GM23248 (cell line): ENCODE measurements at regions not wholly inside any gene's neighbourhood (a gene's known extent, or its start where the extent isn't known, plus 50 kb on each side); places are given as distances from the start of the nearest gene placed in this dataset.

Source experiments
- DNase-seq: peaks from one replicate; pipeline ENCODE4 v3.0.0-alpha.2; 2015
- H2AFZ ChIP-seq: fragments of 200-600 bp; sonication (generic); 2 replicates; pipeline ENCODE4 v1.6.1; 2016; ENCODE audit warnings: antibody characterized with exemption
- H3F3A ChIP-seq: fragments of 200-600 bp; sonication (generic); 2 replicates; pipeline ENCODE4 v1.6.1; 2016; ENCODE audit warnings: mild to moderate bottlenecking, antibody characterized with exemption, mixed run types; ENCODE audit not compliant: insufficient read depth
- H3K27ac ChIP-seq: fragments of 200-600 bp; sonication (generic); 2 replicates; pipeline ENCODE4 v1.5.1; 2016; ENCODE audit warnings: mild to moderate bottlenecking
- H3K27me3 ChIP-seq: fragments of 200-600 bp; sonication (generic); replicated peaks from 2 replicates; pipeline ENCODE4 v1.6.1; 2016; ENCODE audit warnings: mild to moderate bottlenecking; ENCODE audit not compliant: insufficient read depth
- H3K36me3 ChIP-seq: fragments of 200-600 bp; sonication (generic); 2 replicates; pipeline ENCODE4 v1.6.1; 2016; ENCODE audit warnings: low read depth, mild to moderate bottlenecking
- H3K4me1 ChIP-seq: fragments of 200-600 bp; sonication (generic); 2 replicates; pipeline ENCODE4 v1.6.1; 2016; ENCODE audit warnings: mild to moderate bottlenecking; ENCODE audit not compliant: insufficient read depth
- H3K4me2 ChIP-seq: fragments of 200-600 bp; sonication (generic); one replicate; pipeline ENCODE4 v1.6.1; 2016; ENCODE audit warnings: mild to moderate bottlenecking; ENCODE audit not compliant: unreplicated experiment
- H3K4me3 ChIP-seq: fragments of 200-600 bp; sonication (generic); 2 replicates; pipeline ENCODE4 v1.5.1; 2016; ENCODE audit warnings: mild to moderate bottlenecking
- H3K79me2 ChIP-seq: fragments of 200-600 bp; sonication (generic); 2 replicates; pipeline ENCODE4 v1.6.1; 2016; ENCODE audit warnings: mild to moderate bottlenecking; ENCODE audit not compliant: insufficient read depth
- H3K9ac ChIP-seq: fragments of 200-600 bp; sonication (generic); 2 replicates; pipeline ENCODE4 v1.6.1; 2016; ENCODE audit warnings: mild to moderate bottlenecking
- H3K9me2 ChIP-seq: fragments of 200-600 bp; sonication (generic); 2 replicates; pipeline ENCODE4 v1.6.1; 2016; ENCODE audit warnings: mixed run types, mild to moderate bottlenecking, moderate library complexity; ENCODE audit not compliant: insufficient read depth
- H3K9me3 ChIP-seq: fragments of 200-600 bp; sonication (generic); one replicate; pipeline ENCODE4 v1.6.1; 2017; ENCODE audit warnings: low read depth
- H4K20me1 ChIP-seq: fragments of 200-600 bp; sonication (generic); 2 replicates; pipeline ENCODE4 v1.6.0; 2016; ENCODE audit not compliant: insufficient read depth
- EZH2 ChIP-seq: fragments of 200-600 bp; sonication (generic); IDR thresholded peaks from 2 replicates; pipeline ENCODE4 v1.6.1; 2018; ENCODE audit warnings: antibody characterized with exemption, mild to moderate bottlenecking; ENCODE audit not compliant: insufficient read depth, poor library complexity, severe bottlenecking
- EZH2phosphoT487 ChIP-seq: fragments of 200-600 bp; sonication (generic); IDR thresholded peaks from 2 replicates; pipeline ENCODE4 v1.6.1; 2018; ENCODE audit warnings: antibody characterized with exemption, moderate library complexity, mild to moderate bottlenecking, low read depth; ENCODE audit not compliant: insufficient read depth
- WGBS, 2 experiments: methylation state at CpG; one replicate each; pipeline ENCODE4 v1.1.6; 2015 to 2017; ENCODE audit warnings: low lambda C conversion rate in 2 of 2, low coverage in 1 of 2; ENCODE audit errors: missing lambda C conversion rate in 2 of 2; 5-methylcytosine and 5-hydroxymethylcytosine counted together
- in situ Hi-C: fragments of 300-500 bp; cut with MboI; formaldehyde crosslinking; loops from 2 replicates; pipeline ENCODE4 v1.15.0; 2020

DNA sequence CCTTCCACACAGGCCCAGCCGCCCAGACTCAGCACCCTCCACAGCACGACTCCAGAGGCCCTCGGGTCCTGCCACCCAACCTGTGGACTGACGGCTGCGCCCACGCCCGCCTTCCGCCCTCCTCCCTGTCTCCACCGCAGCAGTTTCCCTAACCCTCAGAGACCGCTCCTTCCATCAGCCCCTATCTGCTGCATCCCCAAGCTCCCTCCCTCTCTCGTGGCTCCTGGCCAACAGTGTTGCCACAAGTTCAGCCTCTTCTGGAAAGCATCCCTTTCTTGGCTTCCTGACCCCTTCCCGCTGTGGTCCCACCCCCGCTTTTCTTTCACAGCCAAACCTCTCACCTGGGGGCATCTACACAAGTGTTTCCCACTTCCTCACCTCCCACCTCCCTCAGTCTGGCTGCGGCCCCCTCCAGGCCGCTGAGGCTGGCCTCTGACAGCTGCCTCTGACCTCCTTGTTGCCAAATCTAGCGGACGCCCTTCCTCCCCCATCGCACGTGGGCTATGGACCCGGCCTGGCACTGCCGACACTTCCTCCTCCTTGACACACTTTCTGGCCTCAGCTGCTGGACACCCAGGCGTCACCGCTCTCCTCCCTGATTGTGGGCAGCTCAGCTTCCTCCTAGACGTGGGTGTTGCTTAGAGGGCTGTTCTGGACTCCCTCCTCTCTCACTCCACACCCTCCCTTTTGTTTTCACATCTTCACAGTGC is 168.8 kb upstream of the TLE3 start:
- 84 to 89% methylated on average over 23 to 24 of the region's 24 CpGs for whole genome bisulfite sequencing, 2 experiments
- Histone ChIP-seq H3K4me2 (no peak overlapping the region), H3K36me3 (no peaks in the 10 kb centered on the region), H3K9me2 (no peaks in the 10 kb centered on the region), H3K4me3 (no peak overlapping the region), H3F3A (peaks cover 15% of the 10 kb centered on the region), H3K4me1 (peaks cover 7% of the 10 kb centered on the region), H2AFZ (no peak overlapping the region), H3K27ac (no peak overlapping the region), H3K9me3 (no peaks in the 10 kb centered on the region), H4K20me1 (no peaks in the 10 kb centered on the region), H3K79me2 (no peaks in the 10 kb centered on the region), H3K27me3 (no peaks in the 10 kb centered on the region), H3K9ac (no peak overlapping the region)
- TF ChIP-seq EZH2: no peak
- TF ChIP-seq EZH2phosphoT487: no peak
- in situ Hi-C loops: no loop called here
- DNase-seq: no peak

DNA sequence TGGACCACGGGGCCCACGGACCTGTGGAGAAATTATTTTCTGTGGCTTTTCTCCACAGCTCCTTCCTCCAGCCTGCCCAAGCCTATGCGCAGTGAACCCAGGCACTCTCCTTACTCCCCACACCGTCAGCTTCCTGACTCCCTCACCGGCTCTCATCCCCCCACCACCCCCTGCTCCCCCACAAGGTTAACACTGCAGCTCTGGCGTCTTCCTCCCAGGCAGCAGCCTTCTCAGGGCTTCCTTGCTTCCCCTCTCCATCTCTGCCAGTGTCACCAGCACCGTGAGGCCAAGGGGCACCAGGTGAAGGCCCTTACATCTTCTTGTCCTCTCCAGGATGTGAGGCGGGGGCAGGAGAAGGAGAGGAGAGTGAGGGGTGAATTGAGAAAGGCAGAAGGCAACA is 168.3 kb upstream of the TLE3 start:
- Histone ChIP-seq H3K9me2 (no peaks in the 10 kb centered on the region), H4K20me1 (no peaks in the 10 kb centered on the region), H3K27ac (no peak overlapping the region), H3F3A (peaks cover 10% of the 10 kb centered on the region), H3K27me3 (no peaks in the 10 kb centered on the region), H2AFZ (no peak overlapping the region), H3K79me2 (no peaks in the 10 kb centered on the region), H3K4me3 (no peak overlapping the region), H3K9ac (no peak overlapping the region), H3K4me2 (no peak overlapping the region), H3K4me1 (peaks cover 2% of the 10 kb centered on the region), H3K9me3 (no peaks in the 10 kb centered on the region), H3K36me3 (no peaks in the 10 kb centered on the region)
- WGBS, 2 experiments: 90 to 94% methylated on average over 7 to 8 of the region's 8 CpGs
- in situ Hi-C loops: no loop called here
- no peak for DNase-seq
- TF ChIP-seq EZH2phosphoT487 (no peak), EZH2 (no peak)

DNA sequence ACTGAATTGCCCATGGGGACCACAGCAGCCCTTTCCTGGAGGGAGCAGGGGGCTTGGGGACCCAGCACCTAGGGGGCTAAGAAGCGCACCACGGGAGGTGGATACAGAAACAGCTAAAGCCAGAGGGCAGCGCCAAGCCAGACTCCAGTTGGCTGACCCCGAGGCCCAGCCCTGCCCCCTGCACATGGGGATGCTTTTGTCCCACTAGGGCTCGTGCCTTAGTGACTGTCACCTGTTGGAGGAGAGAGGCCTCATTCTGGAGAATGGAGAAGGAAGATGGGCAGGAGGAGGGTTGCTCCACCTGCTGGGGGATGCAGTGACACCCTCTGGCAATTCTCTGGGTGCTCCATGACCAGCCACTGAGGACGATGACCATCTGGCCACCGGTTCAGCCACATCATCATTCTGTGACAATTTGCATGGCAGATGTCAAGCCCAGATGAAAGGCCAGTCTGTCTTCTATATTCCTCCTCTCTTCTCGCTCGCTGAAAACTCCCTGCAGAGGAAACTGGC is 167.8 kb upstream of the TLE3 start:
- no peaks in the 10 kb centered on the region for H3K79me2 ChIP-seq
- no peaks in the 10 kb centered on the region for H3K9me3 ChIP-seq
- no peak overlapping the region for H3K4me3 ChIP-seq
- 95 to 98% methylated on average over 8 to 9 of the region's 9 CpGs for WGBS, 2 experiments
- H2AFZ ChIP-seq: no peak overlapping the region
- no peak overlapping the region for H3K4me2 ChIP-seq
- H3F3A ChIP-seq: 0 out of 2 replicates have a peak, but pooled peaks cover 6% of the 10 kb centered on the region
- no peak for DNase-seq
- H3K36me3 ChIP-seq: no peaks in the 10 kb centered on the region
- H3K27ac ChIP-seq: no peak overlapping the region
- H3K4me1 ChIP-seq: no peaks in the 10 kb centered on the region
- no peak overlapping the region for H3K9ac ChIP-seq
- in situ Hi-C loops: no loop called here
- TF ChIP-seq EZH2phosphoT487: no peak
- TF ChIP-seq EZH2: no peak
- H4K20me1 ChIP-seq: no peaks in the 10 kb centered on the region
- H3K9me2 ChIP-seq: no peaks in the 10 kb centered on the region
- H3K27me3 ChIP-seq: no peaks in the 10 kb centered on the region

- Histone ChIP-seq H3K79me2 (no peaks in the 10 kb centered on the region), H3K36me3 (no peaks in the 10 kb centered on the region), H3K9me2 (no peaks in the 10 kb centered on the region), H4K20me1 (no peaks in the 10 kb centered on the region), H3K9ac (no peak overlapping the region), H3F3A (no peaks in the 10 kb centered on the region), H3K4me2 (no peak overlapping the region), H2AFZ (no peak overlapping the region), H3K4me1 (no peaks in the 10 kb centered on the region), H3K27ac (no peak overlapping the region), H3K4me3 (no peak overlapping the region), H3K27me3 (no peaks in the 10 kb centered on the region), H3K9me3 (no peaks in the 10 kb centered on the region)
- TF ChIP-seq EZH2: no peak
- TF ChIP-seq EZH2phosphoT487: no peak
- in situ Hi-C loops: no loop called here
- no peak for DNase-seq
- 80 to 89% methylated on average over 8 of the region's 8 CpGs for WGBS, 2 experiments
Observed at GRCh38 chr15:70264738-70265465, 167.2 kb upstream of the TLE3 start.
